Activated naive CD8-positive, alpha-beta T cell treated with anti-CD3 and anti-CD28 coated beads, Interleukin-2, amount 50 U/mL, for 24 hours (primary cell): ENCODE measurements at regions not wholly inside any gene's neighbourhood (a gene's known extent, or its start where the extent isn't known, plus 50 kb on each side); places are given as distances from the start of the nearest gene placed in this dataset.

ENCODE experiments used
- ATAC-seq: fragments of 150-1000 bp; cut with Tn5 transposase; one replicate; pipeline ENCODE4 v1.10.0; 2021
- DNase-seq: peaks from one replicate; pipeline ENCODE4 v3.0.0; 2021
- H3K27ac Mint-ChIP-seq: one replicate; pipeline ENCODE4 v1.8.0; 2021; ENCODE audit warnings: mild to moderate bottlenecking, mixed read lengths
- H3K27me3 Mint-ChIP-seq: one replicate; pipeline ENCODE4 v1.8.0; 2021; ENCODE audit warnings: mixed read lengths
- H3K36me3 Mint-ChIP-seq: one replicate; pipeline ENCODE4 v1.8.0; 2021; ENCODE audit warnings: low read depth, mixed read lengths
- H3K4me1 Mint-ChIP-seq: one replicate; pipeline ENCODE4 v1.8.0; 2021; ENCODE audit warnings: mixed read lengths
- H3K4me3 Mint-ChIP-seq: one replicate; pipeline ENCODE4 v1.8.0; 2021; ENCODE audit warnings: mild to moderate bottlenecking, moderate library complexity, mixed read lengths
- H3K9me3 Mint-ChIP-seq: one replicate; pipeline ENCODE4 v1.8.0; 2021; ENCODE audit warnings: mixed read lengths

GRCh38 chr6:141337191-141337590 lies 795.5 kb upstream of the GJE1 start:
- peaks cover 5% of the 10 kb centered on the region for H3K4me1 Mint-ChIP-seq
- no peak overlapping the region for H3K27ac Mint-ChIP-seq
- H3K27me3 Mint-ChIP-seq, result peaks cover 4% of the 10 kb centered on the region
- H3K9me3 Mint-ChIP-seq, result no peaks in the 10 kb centered on the region
- ATAC-seq (no peak), DNase-seq (no peak)
- no peak overlapping the region for H3K4me3 Mint-ChIP-seq
- no peaks in the 10 kb centered on the region for H3K36me3 Mint-ChIP-seq

- no peak for ATAC-seq
- Mint-ChIP-seq H3K27me3 (peaks cover 4% of the 10 kb centered on the region), H3K4me1 (peaks cover 5% of the 10 kb centered on the region), H3K4me3 (no peak overlapping the region), H3K36me3 (no peaks in the 10 kb centered on the region), H3K27ac (no peak overlapping the region), H3K9me3 (no peaks in the 10 kb centered on the region)
- no peak for DNase-seq
Measured at GRCh38 chr6:141335477-141336273, 797.0 kb upstream of the GJE1 start.

GRCh38 chr6:141326925-141327324 lies 805.8 kb upstream of the GJE1 start:
- Mint-ChIP-seq H3K27ac (no peak overlapping the region), H3K9me3 (no peaks in the 10 kb centered on the region), H3K36me3 (no peaks in the 10 kb centered on the region), H3K4me3 (no peak overlapping the region), H3K4me1 (peaks cover 18% of the 10 kb centered on the region), H3K27me3 (no peaks in the 10 kb centered on the region)
- DNase-seq (no peak), ATAC-seq (no peak)

- Mint-ChIP-seq H3K36me3 (no peaks in the 10 kb centered on the region), H3K9me3 (no peaks in the 10 kb centered on the region), H3K4me3 (no peak overlapping the region), H3K27ac (no peak overlapping the region), H3K4me1 (peaks cover 20% of the 10 kb centered on the region), H3K27me3 (no peaks in the 10 kb centered on the region)
- ATAC-seq, result peak; percentile 100
- DNase-seq, result peak; percentile 26
Measured at GRCh38 chr6:141326426-141326825, 806.3 kb upstream of the GJE1 start.

- Mint-ChIP-seq H3K9me3 (no peaks in the 10 kb centered on the region), H3K27me3 (no peaks in the 10 kb centered on the region), H3K4me1 (peaks cover 12% of the 10 kb centered on the region), H3K4me3 (no peak overlapping the region), H3K27ac (no peak overlapping the region), H3K36me3 (no peaks in the 10 kb centered on the region)
- no peak for ATAC-seq
- DNase-seq, result no peak
Measured at GRCh38 chr6:141321493-141322347, 811.0 kb upstream of the GJE1 start.

GRCh38 chr6:141316236-141316635 lies 816.5 kb upstream of the GJE1 start:
- H3K9me3 Mint-ChIP-seq, result no peaks in the 10 kb centered on the region
- no peak overlapping the region for H3K4me3 Mint-ChIP-seq
- no peaks in the 10 kb centered on the region for H3K4me1 Mint-ChIP-seq
- DNase-seq (no peak), ATAC-seq (no peak)
- no peak overlapping the region for H3K27ac Mint-ChIP-seq
- H3K36me3 Mint-ChIP-seq, result no peaks in the 10 kb centered on the region
- H3K27me3 Mint-ChIP-seq, result no peaks in the 10 kb centered on the region

DNA sequence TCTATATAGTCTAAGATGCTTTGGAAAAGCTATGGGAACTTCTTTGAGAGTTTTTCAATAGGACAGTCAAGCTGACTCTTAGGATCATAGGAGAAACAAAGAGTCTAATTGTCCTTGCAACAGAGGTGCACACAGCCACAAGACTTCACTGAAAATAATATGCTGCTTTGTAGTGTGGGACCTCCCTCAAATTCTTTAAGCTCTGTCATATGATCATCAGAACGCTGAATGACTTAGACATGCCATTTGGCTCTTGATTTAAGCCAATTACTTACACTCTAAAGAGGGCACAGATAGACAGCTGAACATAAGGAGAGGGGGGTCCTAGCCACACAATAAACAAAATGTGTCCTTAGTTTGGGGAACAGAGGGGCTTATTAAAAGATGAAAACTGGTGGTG lies 818.7 kb upstream of the GJE1 start:
- peaks cover 3% of the 10 kb centered on the region for H3K4me1 Mint-ChIP-seq
- no peaks in the 10 kb centered on the region for H3K9me3 Mint-ChIP-seq
- ATAC-seq (no peak), DNase-seq (no peak)
- no peaks in the 10 kb centered on the region for H3K36me3 Mint-ChIP-seq
- no peak overlapping the region for H3K27ac Mint-ChIP-seq
- no peaks in the 10 kb centered on the region for H3K27me3 Mint-ChIP-seq
- H3K4me3 Mint-ChIP-seq, result no peak overlapping the region

DNA sequence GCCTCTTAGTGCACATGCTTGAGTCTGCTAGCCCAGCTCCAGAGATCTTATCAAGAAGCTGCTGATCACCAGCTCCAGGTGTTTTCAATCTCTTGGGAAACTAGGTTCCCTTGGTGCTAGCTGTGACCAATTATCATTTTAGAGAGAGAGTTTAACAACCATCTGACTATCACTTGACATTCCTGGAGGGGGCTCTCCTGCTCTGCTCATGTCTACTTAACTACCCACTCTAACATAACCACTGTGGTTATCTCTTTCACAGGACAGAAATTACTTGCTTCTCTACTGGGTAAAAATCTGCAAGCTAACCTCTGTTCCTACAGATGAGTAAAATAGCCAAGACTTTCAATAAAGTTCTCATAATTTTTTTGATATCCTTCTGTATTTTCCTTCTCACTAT lies 823.4 kb upstream of the GJE1 start:
- Mint-ChIP-seq H3K9me3 (peaks cover 5% of the 10 kb centered on the region), H3K27ac (no peak overlapping the region), H3K36me3 (peaks cover 6% of the 10 kb centered on the region), H3K27me3 (no peaks in the 10 kb centered on the region), H3K4me3 (no peak overlapping the region), H3K4me1 (peaks cover 9% of the 10 kb centered on the region)
- DNase-seq (no peak), ATAC-seq (peak; percentile 88)

GRCh38 chr6:141307309-141307998 lies 825.3 kb upstream of the GJE1 start:
- ATAC-seq, result peak; percentile 80
- Mint-ChIP-seq H3K4me3 (no peak overlapping the region), H3K27me3 (no peaks in the 10 kb centered on the region), H3K4me1 (peaks cover 9% of the 10 kb centered on the region), H3K27ac (peak overlapping the region; percentile 42), H3K9me3 (peaks cover 5% of the 10 kb centered on the region), H3K36me3 (peaks cover 6% of the 10 kb centered on the region)
- peak; percentile 9 for DNase-seq

GRCh38 chr6:141303907-141304306 lies 828.8 kb upstream of the GJE1 start:
- no peak for DNase-seq
- Mint-ChIP-seq H3K27ac (no peak overlapping the region), H3K4me1 (peaks cover 6% of the 10 kb centered on the region), H3K27me3 (no peaks in the 10 kb centered on the region), H3K4me3 (no peak overlapping the region), H3K9me3 (peaks cover 5% of the 10 kb centered on the region), H3K36me3 (peaks cover 6% of the 10 kb centered on the region)
- ATAC-seq, result no peak

DNA sequence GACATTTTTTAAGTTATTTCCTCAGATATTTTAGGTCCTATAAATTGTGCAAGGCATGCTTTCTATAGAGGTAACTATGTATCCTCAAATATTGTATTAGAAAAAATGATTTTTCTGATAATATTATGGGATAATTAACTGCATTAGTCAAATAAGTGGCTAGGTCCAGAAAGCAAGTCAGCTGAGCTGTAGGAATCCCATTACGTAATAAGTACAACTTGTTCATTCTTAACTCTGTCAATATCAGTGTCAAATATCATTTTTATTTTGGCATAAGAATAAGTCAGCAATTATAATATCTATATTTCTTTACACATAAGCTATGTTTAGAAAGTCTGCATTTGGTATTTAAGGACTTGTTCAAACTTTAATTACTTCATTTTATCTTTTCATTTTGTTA lies 830.9 kb upstream of the GJE1 start:
- no peak overlapping the region for H3K4me3 Mint-ChIP-seq
- DNase-seq (no peak), ATAC-seq (no peak)
- no peaks in the 10 kb centered on the region for H3K9me3 Mint-ChIP-seq
- no peaks in the 10 kb centered on the region for H3K4me1 Mint-ChIP-seq
- H3K27ac Mint-ChIP-seq, result no peak overlapping the region
- H3K27me3 Mint-ChIP-seq, result no peaks in the 10 kb centered on the region
- H3K36me3 Mint-ChIP-seq, result no peaks in the 10 kb centered on the region

- Mint-ChIP-seq H3K9me3 (peaks cover 11% of the 10 kb centered on the region), H3K27ac (no peak overlapping the region), H3K4me1 (no peaks in the 10 kb centered on the region), H3K36me3 (no peaks in the 10 kb centered on the region), H3K27me3 (no peaks in the 10 kb centered on the region), H3K4me3 (no peak overlapping the region)
- DNase-seq, result no peak
- no peak for ATAC-seq
Measured at GRCh38 chr6:141290941-141291721, 841.6 kb upstream of the GJE1 start.

GRCh38 chr6:141288947-141289346 lies 843.8 kb upstream of the GJE1 start:
- Mint-ChIP-seq H3K9me3 (peaks cover 11% of the 10 kb centered on the region), H3K4me3 (no peak overlapping the region), H3K27ac (no peak overlapping the region), H3K36me3 (no peaks in the 10 kb centered on the region), H3K4me1 (no peaks in the 10 kb centered on the region), H3K27me3 (no peaks in the 10 kb centered on the region)
- no peak for DNase-seq
- no peak for ATAC-seq

GRCh38 chr6:141282263-141282662 lies 850.5 kb upstream of the GJE1 start:
- Mint-ChIP-seq H3K4me1 (no peaks in the 10 kb centered on the region), H3K27me3 (no peaks in the 10 kb centered on the region), H3K27ac (no peak overlapping the region), H3K4me3 (no peak overlapping the region), H3K9me3 (peaks cover under 1% of the 10 kb centered on the region), H3K36me3 (no peaks in the 10 kb centered on the region)
- no peak for DNase-seq
- ATAC-seq, result no peak
